A673 (cell line): ENCODE measurements at regions not wholly inside any gene's neighbourhood (a gene's known extent, or its start where the extent isn't known, plus 50 kb on each side); places are given as distances from the start of the nearest gene placed in this dataset.

Experiments
- CTCF ChIP-seq: fragments of 300-800, 200-600 bp; sonication (generic); conservative IDR thresholded peaks from 2 replicates; pipeline ENCODE4 v1.5.1; 2017; ENCODE audit warnings: low read depth, mild to moderate bottlenecking, antibody characterized with exemption, low read length, moderate library complexity, mixed read lengths
- EZH2 ChIP-seq: fragments of 200-600 bp; sonication (generic); IDR thresholded peaks from 2 replicates; pipeline ENCODE4 v1.6.1; 2017; ENCODE audit warnings: borderline replicate concordance, low read depth, mild to moderate bottlenecking, mixed read lengths, antibody characterized with exemption, low read length; ENCODE audit not compliant: poor library complexity, severe bottlenecking

- TF ChIP-seq CTCF (no peak), EZH2 (no peak)
Observed at GRCh38 chr22:49141761-49142160, 685.9 kb downstream of the BRD1 start.
